AG10803 (cell line): ENCODE measurements at regions not wholly inside any gene's neighbourhood (a gene's known extent, or its start where the extent isn't known, plus 50 kb on each side); places are given as distances from the start of the nearest gene placed in this dataset.
"Not testable (repeated sequence)": the region's sequence is repeated elsewhere in the genome, so short reads cannot be mapped to it uniquely, and the experiment has no call there.

Experiments used
- DNase-seq: peaks from one replicate; pipeline ENCODE4 v3.0.0; 2010; ENCODE audit warnings: low read depth
- H3K4me3 ChIP-seq: 2 replicates; pipeline ENCODE4 v1.5.1; 2011; ENCODE audit warnings: mild to moderate bottlenecking, low read length, control low read depth
- CTCF ChIP-seq: conservative IDR thresholded peaks from 2 replicates; pipeline ENCODE4 v1.5.1; 2011; ENCODE audit warnings: mild to moderate bottlenecking, low read length, control low read depth, inconsistent platforms

- DNase-seq: no peak
- no peak overlapping the region for H3K4me3 ChIP-seq
- no peak for TF ChIP-seq CTCF
Measured at GRCh38 chrX:46244451-46244850, 300.8 kb downstream of the ZNF674 start.

- DNase-seq: no peak
- no peak for TF ChIP-seq CTCF
- no peak overlapping the region for H3K4me3 ChIP-seq
Measured at GRCh38 chrX:46236411-46236810, 308.8 kb downstream of the ZNF674 start.

- DNase-seq: no peak
- TF ChIP-seq CTCF: no peak
Measured at GRCh38 chrX:46235778-46236177, 309.4 kb downstream of the ZNF674 start.

GRCh38 chrX:46234775-46235174 lies 310.4 kb downstream of the ZNF674 start:
- no peak for TF ChIP-seq CTCF
- no peak overlapping the region for H3K4me3 ChIP-seq
- DNase-seq: no peak

More at GRCh38 chrX:46235778-46236177, 309.4 kb downstream of the ZNF674 start:
- H3K4me3 ChIP-seq: no peak overlapping the region

GRCh38 chrX:46228389-46228788 lies 316.8 kb downstream of the ZNF674 start:
- DNase-seq: no peak
- no peak for TF ChIP-seq CTCF
- no peak overlapping the region for H3K4me3 ChIP-seq

- TF ChIP-seq CTCF: no peak
- no peak for DNase-seq
- H3K4me3 ChIP-seq: no peak overlapping the region
Measured at GRCh38 chrX:46226422-46226821, 318.8 kb downstream of the ZNF674 start.

- not testable (repeated sequence) for DNase-seq, H3K4me3 ChIP-seq
Measured at GRCh38 chrX:46223499-46223898, 321.7 kb downstream of the ZNF674 start.

GRCh38 chrX:46220822-46221221 lies 324.4 kb downstream of the ZNF674 start:
- H3K4me3 ChIP-seq: no peak overlapping the region
- no peak for DNase-seq
- no peak for TF ChIP-seq CTCF
